ENCODE measurements at regions not wholly inside any gene's neighbourhood (a gene's known extent, or its start where the extent isn't known, plus 50 kb on each side); places are given as distances from the start of the nearest gene placed in this dataset.

DNA sequence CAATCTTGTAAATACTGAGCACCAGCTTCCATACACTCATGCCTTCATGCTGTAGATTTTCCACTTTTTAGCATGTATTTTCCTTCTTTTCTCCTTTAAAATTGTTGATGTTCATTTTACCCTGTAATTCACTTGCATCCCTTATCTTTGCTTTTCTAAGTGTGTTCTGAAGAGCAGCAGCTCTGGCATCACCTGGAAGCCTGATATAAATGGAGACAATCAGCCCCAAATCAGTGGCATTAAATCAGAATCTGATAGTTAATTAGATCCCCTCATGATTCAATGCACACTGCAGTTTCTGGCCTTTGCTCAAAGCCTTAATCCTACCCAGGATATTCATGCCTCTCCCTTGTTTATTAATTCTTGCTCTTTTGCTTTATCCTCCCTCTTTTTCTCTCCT lies 942.4 kb downstream of the XPNPEP1 start:
- TF ChIP-seq EZH2phosphoT487 (conservative IDR thresholded peaks at IDR 0.05; ENCODE audit: low read length): no peak
- TF ChIP-seq, protein P1, sequence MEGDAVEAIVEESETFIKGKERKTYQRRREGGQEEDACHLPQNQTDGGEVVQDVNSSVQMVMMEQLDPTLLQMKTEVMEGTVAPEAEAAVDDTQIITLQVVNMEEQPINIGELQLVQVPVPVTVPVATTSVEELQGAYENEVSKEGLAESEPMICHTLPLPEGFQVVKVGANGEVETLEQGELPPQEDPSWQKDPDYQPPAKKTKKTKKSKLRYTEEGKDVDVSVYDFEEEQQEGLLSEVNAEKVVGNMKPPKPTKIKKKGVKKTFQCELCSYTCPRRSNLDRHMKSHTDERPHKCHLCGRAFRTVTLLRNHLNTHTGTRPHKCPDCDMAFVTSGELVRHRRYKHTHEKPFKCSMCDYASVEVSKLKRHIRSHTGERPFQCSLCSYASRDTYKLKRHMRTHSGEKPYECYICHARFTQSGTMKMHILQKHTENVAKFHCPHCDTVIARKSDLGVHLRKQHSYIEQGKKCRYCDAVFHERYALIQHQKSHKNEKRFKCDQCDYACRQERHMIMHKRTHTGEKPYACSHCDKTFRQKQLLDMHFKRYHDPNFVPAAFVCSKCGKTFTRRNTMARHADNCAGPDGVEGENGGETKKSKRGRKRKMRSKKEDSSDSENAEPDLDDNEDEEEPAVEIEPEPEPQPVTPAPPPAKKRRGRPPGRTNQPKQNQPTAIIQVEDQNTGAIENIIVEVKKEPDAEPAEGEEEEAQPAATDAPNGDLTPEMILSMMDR (IDR thresholded peaks at IDR 0.05; ENCODE audit: insufficient read depth, low read length, poor library complexity, severe bottlenecking): no peak
